HG03066 (cell line): ENCODE measurements at regions not wholly inside any gene's neighbourhood (a gene's known extent, or its start where the extent isn't known, plus 50 kb on each side); places are given as distances from the start of the nearest gene placed in this dataset.
"Not testable (repeated sequence)": the region's sequence is repeated elsewhere in the genome, so short reads cannot be mapped to it uniquely, and the experiment has no call there.

Source experiments
- ATAC-seq: cut with Tn5 transposase; IDR thresholded peaks from one replicate; pipeline ENCODE4 v1.9.1; 2021; ENCODE audit warnings: low read depth; ENCODE audit not compliant: unreplicated experiment

DNA sequence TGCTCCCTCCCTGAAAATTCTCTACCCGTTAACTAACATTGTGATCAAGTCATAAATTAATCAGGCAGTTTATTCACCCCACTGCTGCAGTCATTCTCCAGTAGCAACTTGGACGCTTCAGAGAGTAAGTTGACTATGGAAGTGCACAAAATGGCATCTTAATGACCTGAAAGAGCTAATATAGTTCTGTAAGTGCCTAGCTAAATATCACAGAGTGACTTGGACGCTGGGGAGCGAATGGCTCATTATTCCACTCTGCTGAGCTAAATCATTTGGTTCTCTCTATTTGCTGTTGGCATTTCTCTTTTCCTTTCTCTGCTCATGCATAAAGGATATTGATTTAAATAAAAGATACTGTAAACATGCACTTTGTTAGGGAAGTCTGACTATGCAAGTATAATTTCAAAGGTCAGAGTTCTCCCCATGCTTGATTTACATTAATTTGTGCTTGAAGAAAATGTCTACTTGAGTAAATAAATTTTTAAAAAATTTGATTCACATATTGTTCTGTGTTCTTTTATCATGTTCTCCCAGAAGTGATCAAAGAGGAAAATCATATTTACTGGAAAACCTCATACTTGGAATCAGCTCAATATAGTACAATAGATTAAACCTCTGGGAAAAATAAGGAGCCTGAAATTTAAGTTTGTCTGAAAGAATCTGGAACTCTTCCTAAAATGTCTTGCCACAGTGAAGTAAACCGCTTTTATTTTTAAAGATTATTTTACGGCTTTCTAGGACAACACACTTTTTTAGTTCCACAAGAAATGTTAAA lies 169.5 kb upstream of the HAPLN1 start:
- ATAC-seq: no peak

DNA sequence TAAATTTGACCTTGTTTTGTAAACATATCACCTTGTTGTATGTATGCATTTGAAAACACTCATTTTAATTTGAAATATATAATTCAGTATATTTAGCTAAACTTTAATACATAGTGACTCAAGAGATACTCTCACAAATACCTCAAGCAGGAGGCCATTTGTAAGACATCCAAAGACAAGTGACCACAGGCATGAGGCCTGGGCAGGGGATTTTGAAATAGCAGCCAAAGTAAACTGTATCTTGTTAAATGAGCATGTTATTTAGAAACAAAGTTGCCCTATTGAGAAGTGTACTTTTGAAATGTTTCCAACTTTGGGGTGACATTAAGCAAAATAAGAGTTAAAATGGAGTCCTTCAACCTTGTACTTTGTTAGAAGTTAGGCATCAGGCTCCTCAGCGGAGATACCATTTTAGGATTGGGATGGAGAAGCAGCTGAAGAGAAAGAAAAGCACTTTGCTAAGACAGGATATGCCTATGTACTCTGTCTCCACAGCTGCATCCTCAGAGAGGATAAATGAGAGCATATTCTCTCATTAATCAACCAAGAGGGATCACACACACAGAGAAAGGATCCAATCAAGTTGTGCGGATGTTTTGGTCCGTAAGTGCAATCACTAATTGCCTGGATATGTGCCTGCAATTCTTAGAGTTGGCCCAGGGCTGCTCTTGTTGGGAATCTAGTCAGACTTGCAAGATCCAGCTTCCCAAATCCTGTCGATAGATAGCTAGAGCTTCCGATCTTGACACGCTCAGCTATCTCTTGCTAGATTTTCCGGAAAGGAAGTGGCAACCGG lies 157.5 kb upstream of the HAPLN1 start:
- ATAC-seq: no peak

DNA sequence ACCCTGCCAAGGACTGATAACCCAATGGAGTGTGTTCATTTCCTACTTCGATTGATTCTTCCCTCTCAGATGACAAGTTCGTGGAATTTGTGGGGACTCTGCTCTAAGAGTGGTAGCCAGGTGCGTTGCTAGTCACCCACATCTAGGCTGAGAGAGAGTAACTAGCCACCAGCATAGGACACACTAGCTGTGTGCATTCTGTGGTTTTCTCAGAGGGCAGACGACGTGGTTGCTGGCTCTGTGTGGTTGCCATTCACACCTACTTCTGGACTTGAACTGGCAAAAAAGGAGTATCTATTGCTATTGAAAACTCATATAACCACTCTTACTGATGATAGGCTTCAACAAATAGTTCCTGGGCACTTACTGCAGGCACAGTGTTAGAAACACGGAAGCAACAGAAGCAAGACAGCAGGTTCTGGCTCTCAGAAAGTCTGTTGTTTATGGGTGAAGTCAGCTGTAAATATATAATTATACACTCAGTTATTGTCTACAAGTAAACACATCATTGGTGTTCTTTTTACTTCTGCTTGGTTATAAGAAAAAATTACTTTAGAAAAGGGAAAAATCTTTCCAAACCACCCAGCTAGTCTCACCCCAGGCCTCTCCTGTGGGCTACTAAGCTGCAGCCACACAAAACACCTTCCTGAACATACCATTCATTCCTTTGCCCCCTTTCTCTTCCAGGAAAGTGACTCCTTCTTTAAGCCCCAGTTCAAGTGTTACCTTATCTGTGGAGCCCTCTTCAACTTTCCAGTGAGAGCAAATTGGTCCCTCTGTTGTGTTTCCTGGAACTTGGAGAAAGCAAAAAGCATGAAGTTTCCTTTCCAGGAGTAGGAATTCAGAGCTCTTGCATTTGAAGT lies 151.1 kb upstream of the HAPLN1 start:
- ATAC-seq: no peak

DNA sequence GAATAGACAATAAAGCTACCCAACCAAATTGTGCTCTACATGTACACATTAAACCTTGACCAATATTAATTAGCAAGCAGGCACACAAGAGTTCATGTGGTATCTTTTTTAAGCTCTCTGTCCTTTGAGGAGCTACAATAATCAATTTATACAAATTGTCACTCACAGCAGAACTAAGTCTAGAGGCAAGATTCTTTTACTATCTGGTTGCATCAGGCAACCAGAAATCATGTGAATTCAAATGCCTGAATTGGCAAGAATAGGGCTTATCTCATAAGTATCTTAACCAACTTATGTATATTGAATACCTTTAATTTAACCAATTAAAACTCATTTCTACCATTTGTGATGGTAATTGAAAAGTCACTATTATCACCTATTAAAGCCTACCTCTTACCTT lies 145.5 kb upstream of the HAPLN1 start:
- ATAC-seq: no peak

DNA sequence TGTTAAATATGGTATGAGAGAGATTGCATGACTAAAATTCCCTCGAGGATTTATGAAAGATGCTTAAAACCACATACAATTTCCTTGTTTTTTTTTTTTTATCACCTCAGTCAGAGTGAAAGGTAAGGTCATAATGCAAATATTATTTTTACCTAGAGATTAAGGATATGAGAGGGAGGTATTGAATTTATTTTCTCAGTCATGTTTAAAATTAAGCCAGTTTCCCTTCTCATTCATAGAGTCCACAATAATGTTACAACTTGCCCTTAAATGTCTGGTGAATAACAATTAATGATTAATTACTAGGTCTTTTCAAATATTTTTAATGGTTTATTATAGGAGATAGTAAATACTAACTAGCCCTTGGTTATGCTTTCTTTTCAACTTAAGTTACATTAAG lies 144.9 kb upstream of the HAPLN1 start:
- ATAC-seq: no peak

DNA sequence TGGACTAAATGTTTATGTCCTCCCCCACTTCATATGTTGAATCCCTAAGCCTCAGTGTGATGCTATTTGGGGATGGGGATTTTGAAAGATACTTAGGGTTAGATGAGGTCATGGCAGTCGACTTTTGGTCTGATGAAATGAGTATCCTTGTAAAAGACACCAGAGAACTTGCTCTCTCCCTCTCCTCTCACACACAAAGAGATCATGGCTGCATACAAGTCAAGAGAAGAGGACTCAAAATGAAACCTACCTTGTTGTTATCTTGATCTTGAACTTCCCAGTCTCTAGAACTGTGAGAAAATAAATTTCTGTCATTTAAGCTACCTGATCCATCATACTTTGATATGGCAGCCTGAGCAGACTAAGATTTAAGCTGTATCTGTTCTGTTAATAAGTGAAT lies 144.0 kb upstream of the HAPLN1 start:
- no peak for ATAC-seq

DNA sequence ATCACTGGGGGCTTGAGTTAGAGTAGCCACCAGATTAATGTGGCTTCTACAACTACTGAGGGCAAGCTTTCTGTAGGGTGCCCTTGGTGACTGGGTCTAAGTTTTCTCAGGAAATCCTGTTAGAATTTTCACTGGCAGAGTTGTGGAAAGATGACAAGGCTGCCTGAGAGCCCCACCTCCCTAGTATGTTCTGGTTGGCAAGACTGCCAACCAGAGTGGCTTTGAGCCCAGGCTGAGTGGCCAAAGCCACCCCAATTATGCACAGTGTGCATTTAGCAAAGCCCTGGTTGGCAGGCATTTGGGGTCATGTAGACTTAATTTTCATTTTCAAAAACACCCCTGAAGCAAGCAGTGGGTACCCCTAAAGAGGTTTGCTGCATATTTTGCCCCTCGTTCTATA lies 136.7 kb upstream of the HAPLN1 start:
- no peak for ATAC-seq

DNA sequence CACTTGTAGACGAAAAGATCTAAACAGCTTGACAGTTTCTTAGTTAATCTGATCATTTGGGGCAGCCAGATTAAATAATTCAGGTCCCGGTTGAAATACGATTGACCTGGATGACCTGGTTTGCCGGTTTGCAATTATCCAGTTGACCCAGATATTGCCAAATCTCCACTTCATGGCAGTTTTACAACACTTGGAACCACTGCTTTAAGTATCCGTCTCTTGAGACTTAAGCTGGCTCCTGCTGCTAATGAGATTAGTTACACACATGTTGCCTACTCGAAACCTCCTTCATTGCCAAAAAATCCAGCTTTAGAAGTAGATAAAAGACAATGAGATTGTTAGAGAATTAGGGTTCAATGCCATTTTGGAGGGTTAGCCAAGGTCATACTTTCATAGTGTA lies 136.2 kb upstream of the HAPLN1 start:
- ATAC-seq: no peak

DNA sequence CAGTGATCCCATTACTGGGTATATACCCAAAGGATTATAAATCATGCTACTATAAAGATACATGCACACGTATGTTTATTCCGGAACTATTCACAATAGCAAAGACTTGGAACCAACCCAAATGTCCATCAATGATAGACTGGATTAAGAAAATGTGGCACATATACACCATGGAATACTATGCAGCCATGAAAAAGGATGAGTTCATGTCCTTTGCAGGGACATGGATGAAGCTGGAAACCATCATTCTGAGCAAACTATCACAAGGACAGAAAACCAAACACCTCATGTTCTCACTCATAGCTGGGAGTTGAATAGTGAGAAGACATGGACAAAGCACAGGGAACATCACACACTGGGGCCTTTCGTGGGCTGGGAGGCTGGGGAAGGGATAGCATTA lies 129.8 kb upstream of the HAPLN1 start:
- not testable (repeated sequence) for ATAC-seq

DNA sequence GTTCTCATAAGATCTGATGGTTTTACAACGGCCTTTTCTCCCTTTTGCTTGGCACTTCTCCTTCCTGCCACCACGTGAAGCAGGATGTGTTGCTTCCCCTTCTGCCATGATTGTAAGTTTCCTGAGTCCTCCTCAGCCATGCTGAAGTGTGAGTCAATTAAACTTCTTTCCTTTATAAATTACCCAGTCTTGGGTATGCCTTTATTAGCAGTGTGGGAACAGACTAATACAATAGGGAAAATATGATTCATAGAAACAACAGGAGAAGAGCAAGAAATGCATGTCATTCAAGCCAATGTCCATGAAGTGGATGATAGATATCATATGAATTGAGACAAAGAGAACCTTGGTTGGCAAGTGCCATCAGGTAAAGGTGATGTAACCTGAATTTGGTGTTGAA lies 128.3 kb upstream of the HAPLN1 start:
- no peak for ATAC-seq

DNA sequence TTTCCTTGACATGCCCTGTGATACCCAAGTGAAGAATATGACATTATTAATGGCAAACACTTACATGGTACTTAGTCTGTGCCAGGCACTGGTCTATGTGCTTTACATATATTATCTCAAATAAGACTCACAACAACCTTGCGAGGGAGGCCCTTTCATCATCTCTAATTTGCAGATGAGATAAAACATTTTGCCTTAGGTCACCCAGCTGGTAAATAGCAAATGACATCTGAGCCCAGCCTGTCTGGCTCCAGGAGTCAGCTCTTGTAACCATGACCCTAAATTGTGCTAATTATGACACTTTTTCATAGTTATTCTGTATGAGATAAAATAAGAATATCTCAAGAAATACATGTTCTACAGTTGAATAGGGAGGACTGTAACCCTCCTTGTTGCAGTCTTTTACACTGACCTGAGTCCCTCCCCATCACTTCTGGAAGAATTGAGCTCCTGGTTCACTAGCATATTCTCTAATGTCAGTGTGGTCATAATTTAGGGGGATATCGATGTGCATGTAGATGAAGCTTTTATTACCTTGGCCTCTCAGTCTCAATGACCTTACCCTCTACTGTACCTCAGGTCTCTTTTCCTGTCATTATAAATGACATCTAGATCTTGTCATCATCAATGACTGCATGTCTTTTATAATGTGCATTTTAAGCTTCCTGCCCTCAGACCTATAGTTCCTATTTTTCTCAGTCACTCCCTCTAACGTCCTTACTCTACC lies 126.1 kb upstream of the HAPLN1 start:
- no peak for ATAC-seq

DNA sequence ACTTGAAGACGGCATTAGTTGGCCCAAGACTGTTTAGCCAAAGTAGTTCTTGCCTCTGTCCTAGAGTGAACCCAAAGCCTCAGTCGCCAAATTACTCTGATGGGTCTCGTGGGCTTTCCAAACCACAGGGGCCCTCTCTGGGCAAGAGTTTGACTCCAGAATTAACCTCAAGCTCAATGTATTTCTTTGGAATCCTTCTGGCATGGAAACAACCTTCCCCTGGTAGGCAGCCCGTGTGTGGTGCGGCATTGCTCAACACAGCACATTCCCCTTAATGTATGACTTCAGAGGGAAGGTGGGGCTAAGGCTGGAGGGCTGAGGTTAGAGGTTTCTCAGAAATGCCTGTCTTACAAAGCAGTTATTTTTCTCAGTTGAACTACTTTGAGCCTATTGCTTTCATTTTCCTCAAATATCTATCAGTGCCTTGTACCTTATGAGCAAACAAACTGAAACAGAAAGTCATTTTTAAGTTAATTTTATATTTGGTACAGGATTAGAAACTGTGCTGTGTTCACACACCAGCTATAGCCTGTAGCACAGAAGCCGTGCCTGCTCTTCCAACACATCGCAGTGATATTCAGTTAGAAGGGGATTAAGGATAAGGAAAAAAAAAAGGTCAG lies 123.9 kb upstream of the HAPLN1 start:
- ATAC-seq: peak; percentile 96

DNA sequence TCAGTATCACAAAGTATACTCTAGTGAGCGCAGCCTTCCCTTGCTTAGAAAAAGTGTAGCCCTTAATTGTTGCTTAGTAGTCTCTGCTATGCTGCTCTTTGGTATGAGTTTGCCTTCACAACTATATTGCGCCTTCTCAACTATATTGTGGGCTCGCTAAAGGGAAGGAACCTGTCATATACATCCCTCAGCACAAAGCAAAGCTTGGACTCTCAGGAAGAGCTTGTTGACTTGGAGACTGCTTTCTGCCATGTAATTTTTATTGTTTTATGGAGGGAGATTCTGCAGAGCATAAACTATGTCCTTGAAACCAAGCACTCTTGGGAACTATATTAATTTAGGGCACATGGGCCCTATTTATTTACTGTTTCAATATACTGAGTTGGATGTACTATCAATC lies 119.1 kb upstream of the HAPLN1 start:
- no peak for ATAC-seq

DNA sequence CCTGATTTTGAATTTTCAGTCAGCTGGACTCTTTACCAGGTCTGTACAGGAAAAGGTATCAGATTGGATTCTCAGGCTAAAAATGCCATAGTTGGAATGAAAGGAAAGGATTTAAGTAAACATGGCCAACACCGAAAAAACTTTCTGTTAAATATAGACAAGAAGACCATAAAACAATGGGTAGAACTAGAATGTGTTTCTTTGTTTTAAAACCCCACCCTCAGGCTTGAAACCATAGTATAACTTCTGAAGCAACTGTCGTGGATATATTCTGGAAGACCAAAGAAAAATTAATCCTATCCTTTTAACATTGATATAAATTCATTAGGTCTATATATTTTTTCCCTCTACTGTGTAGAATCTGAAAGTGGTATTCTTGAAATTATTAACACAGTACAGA lies 118.6 kb upstream of the HAPLN1 start:
- ATAC-seq: no peak

DNA sequence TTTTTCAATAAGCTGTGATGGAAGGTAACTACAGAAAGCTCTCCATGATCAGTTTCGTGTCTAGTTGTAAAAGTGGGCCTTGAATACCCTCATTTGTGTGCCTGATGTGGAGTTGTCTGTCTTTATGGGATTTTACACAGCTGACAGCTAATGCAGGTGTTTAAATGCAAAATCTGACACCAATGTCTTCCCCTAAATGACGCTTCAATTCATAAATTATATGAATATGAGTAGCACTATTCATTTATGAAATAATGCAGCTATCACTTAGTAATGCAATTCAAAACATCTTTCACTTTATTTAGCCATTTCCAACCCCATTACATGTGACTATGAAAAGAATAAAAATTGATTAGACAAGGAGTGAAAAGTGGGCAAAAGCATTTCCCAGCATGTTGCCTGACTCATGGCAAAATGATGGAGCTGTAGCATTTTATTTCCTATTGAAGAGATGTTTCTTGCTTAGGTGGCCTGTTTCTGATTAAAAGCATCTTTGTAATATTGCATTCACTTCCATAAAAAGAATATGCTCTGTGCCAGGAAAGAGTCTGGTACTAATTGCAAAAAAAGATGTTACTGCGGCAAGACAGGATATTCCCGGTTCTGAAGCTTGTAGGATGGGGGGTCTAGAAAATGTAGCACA lies 116.7 kb upstream of the HAPLN1 start:
- no peak for ATAC-seq

DNA sequence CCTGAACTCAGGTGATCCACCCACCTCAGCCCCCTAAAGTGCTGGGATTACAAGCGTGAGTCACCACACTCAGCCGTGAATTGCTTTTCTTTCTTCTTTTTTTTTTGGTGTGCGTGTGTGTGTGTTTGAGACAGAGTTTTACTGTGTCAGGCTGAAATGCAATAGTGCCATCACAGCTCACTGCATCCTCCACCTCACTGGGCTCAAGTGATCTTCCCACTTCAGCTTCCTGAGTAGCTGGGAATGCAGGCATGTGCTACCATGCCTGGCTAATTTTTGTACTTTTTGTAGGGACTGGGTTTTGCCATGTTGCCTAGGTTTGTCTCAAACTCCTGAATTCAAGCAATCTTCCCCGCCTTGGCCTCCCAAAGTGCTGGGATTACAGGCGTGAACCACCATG lies 113.7 kb upstream of the HAPLN1 start:
- no peak for ATAC-seq

DNA sequence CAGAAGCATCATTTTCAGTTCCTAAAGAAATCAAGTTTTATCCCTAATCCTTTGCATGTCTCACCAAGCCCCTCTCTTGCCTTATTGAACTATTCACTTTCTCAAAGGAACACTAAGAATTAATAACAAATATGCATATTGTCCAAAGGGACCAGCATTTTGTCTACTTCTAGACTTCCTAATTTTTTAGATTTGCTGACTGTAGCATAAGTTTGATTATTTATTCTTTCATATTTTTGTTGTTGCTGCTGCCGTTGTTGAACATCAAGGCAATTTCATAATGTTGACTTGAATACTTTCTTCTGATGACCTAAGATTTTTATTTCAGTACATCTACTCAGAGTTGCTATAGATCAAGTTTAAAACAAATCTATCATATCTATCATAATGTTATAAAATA lies 111.2 kb upstream of the HAPLN1 start:
- ATAC-seq: no peak

DNA sequence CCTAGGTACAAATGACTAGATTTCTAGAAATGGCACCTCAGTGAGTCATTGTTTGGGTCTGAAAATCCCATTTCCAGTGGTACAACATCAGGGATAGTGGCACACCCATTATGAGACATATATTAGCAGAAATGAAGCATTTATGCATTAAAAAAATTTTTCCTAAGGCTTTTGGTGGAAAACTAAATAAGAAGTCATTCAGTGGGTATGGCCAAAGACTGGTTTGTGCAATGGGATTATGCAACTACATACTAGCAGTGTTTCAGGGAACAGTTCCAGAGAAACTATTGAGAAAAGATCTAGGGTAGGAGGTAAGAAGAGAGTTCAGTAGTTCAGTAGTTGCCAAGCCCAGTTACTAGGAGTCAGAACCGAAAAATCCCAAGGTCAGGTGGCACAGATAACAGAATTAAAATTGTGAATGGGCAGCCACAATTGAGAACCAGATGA lies 106.5 kb upstream of the HAPLN1 start:
- no peak for ATAC-seq

DNA sequence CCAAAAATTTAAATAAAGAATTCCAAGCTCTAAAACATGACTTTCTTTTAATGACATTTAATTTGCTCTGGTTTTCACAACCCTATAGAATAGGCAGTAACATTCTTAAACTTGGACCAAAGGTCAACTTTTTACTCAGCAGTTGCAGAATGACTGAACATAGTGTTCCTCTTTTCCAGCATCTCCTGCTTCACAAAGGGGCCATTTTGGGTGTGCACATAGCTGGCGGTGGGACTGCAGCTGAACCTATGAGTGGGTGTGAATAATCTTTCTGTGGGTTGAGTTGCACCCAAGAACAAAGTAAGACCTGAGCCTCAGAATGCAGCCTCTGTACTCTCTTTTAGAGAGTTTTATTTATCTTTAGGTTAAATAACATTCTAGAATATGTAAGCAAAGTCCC lies 96.9 kb upstream of the HAPLN1 start:
- no peak for ATAC-seq

DNA sequence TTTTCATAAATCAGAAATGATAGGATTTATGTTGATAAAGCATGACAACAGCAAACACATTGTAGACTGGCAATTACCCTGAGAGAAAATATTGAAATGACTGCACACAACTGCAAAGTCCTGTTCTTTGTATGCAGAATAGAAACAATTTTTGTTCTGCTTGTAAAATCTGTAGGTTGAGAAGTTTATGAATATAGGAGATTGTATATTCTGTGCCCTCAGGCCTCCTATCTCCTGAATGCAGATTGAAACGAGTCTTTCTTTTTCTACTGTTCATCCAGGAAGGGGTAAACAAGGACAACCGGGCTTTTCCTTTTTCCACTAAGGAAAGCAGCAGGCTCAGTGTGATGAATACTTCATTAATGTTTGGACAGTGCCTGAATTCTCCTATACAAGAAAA lies 95.0 kb upstream of the HAPLN1 start:
- ATAC-seq: no peak
